MV-4-11 (cell line): ENCODE measurements at regions not wholly inside any gene's neighbourhood (a gene's known extent, or its start where the extent isn't known, plus 50 kb on each side); places are given as distances from the start of the nearest gene placed in this dataset.
A peak's percentile ranks its signal among the peaks of the same experiment; 100 is the strongest.

Source experiments
- DNase-seq: peaks from one replicate; lab custom pipeline; 2025; lab: John Stamatoyannopoulos, UW

GRCh38 chr11:15485432-15485831, 370.7 kb downstream of the INSC start:
- DNase-seq, result no peak

DNA sequence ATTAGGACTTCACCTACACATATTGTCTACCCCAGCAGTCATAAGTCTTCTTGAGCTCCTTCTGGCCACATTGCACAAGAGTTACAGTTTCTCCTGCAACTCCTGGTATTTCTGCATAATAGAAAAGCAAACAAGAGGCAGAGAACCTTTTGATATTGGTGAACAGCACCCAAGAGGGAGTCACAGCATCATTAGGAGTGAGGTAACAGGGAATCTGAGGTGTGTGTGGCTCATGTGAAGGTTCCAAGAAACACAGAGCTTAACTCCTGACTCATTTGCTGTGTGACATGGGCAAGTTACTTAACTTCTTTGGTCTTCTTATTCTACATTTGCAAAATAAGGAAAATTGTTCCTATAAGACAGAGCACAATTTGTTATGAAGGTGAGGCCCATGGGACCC, 374.6 kb downstream of the INSC start:
- DNase-seq, result peak; percentile 15

DNA sequence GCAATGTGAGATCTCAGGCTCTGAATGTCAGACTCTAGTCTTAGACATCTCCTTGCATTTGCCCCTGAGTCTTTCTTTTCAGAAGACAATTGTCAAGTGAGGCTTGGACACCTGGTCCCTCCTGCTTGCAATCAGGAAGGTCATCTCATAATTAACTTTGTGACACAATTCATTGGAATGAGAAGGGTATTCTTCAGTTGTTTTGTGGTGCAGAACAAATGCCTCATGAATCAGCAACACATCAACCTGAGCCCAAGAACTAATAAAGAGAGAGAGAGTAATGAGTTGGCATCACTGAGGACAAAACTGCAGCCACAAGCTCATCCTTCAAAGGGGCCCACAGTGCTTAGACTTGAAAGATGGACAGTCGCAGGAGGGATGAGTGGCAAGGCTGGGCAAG, 375.8 kb downstream of the INSC start:
- no peak for DNase-seq

GRCh38 chr11:15493066-15493465, 378.3 kb downstream of the INSC start:
- peak; percentile 79 for DNase-seq

DNA sequence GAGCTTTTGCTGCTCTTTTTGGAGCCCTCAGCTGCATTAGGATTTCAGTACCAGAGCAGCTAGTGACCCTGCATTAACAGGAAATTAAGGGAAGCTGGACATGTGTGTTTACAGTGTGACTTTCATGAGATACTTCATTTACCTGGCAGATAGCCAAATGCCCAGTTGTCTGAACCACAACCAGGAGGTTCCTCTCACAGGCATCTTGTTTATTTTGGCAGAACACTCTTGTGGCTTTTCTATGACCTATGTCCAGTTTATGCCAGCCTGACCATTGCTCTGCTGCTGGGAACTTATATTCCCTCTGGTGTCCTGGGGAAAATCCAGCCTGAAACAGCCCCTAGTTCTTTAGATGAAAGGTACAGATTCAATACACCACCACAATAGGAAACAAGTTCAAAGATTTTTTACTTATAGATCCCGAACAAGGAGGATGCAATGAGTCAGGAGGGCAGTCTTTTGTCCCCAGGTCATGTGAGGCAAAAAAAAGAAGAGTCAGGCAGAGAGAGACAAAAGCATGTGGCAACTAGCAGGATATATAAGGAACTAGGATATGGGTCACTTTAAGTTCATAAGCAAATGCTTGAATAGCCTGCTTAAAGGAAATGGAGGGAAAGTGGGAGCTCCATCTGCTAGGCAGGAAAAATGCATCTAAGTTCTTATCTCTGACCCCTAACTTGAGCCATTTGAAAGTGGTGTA, 379.3 kb downstream of the INSC start:
- peak; percentile 72 for DNase-seq

DNA sequence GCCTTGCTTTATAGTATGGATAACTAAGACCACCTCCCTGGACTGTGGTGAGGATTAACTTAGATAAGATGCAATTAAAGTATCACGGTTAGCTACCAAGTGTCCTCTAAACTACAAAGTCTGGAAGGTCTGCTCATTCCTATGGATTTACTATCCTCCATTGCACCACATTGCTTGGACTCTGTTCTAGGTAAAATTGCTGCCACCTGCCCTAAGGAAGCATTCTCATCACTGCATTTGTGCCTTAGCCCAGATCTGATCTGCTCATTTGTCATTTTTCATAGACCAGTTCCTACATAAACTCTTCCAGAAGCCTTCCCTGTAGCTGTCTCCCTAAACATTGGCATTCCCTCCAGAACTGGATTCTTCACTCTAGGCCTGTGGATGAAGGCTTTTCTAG, 380.0 kb downstream of the INSC start:
- no peak for DNase-seq

DNA sequence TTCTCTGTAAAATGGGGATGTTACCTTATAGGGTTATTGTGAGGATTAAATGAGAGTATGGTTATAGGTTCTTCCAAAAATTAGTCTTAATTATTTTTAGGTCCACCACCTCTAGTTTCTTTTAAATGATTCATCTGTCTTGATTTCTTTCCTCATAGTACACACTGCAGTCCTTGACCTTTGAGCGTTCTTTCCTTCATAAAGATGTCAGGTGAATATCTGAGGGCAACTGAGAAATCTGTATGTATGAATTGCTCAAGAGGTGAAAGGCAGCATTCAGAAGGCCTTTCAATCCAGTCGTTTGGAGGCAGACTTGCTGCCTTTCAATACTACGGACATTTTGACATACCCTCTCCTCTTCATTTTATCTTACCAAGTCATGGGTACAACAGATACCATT, 380.7 kb downstream of the INSC start:
- DNase-seq, result no peak

- no peak for DNase-seq
Measured at GRCh38 chr11:15497366-15497765, 382.6 kb downstream of the INSC start.

GRCh38 chr11:15499674-15500073, 385.0 kb downstream of the INSC start:
- DNase-seq, result no peak

DNA sequence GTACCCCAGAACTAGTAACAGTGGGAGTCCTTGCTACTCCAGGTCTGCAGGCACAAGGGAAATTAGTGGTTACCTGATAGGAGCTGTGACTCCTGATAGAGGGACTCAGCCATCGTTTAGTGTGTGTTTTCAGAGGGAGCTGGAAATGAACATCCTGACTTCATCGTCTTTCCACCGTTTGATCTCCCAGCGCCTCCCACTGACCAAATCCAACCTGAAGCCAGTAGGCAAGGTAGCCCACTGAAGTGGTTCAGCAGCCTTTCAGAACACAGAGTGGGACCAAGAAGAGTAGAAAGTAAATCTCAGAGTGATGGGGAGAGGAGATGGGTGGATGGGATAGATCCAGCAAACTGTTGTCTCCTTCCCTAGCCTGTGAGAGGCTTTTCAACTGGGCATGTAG, 385.9 kb downstream of the INSC start:
- DNase-seq, result no peak

- DNase-seq, result no peak
Measured at GRCh38 chr11:15501566-15501965, 386.8 kb downstream of the INSC start.

DNA sequence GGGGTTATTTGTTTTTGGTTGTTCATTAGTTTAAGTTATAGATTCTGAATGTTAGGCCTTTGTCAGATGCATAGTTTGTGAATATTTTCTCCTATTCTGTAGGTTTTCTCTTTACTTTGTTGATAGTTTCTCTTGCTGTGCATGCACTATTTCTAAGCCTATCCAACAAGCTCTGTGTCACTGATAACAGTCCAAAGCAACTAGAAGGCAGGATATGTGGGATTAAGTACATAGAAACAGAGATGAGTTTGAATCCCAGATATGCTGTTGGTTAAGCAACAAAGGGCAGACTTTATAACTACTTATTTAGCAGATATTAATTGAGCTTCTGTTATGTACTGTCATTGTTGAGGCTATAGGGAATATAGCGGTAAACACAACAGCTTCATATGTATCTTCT, 390.4 kb downstream of the INSC start:
- no peak for DNase-seq

DNA sequence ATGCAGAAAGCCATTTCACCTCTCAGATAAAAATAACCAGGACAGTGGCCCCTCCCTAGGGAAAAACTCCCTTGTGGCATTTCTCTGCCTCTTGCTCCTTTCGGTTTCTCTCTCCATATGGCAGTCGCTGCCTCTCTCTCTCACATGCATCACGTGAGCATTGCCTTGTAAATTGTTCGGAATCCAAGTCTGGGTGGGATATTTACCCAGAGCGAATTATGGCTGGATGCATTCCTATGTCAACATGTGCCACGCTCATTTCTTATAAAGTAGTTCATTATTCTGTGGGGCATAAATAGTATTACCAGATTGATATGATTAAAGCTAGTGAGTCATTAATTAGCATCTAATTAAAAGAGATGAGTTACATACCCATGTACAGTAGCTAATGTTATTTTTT, 392.9 kb downstream of the INSC start:
- peak; percentile 20 for DNase-seq

DNA sequence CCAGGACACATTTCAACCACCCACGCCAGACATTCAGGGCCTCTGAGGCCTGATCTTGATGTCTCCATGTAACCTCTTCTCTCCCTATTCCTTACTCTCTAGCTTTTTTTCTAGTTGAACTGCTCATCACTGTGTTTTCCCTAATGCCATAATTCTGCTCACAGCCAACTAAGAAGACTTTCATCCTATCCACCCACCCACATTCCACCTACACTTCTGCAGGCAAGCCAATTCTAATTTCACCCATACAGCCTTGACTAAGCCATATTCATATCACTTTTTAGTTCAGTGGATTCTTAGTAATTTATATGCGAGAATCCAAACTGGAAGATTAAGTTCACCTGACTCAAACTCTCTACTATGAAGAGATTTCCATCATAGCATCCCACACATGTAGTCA, 394.4 kb downstream of the INSC start:
- no peak for DNase-seq

- peak; percentile 78 for DNase-seq
Measured at GRCh38 chr11:15519124-15519791, 404.5 kb downstream of the INSC start.

- DNase-seq, result no peak
Measured at GRCh38 chr11:15519911-15520310, 405.2 kb downstream of the INSC start.

DNA sequence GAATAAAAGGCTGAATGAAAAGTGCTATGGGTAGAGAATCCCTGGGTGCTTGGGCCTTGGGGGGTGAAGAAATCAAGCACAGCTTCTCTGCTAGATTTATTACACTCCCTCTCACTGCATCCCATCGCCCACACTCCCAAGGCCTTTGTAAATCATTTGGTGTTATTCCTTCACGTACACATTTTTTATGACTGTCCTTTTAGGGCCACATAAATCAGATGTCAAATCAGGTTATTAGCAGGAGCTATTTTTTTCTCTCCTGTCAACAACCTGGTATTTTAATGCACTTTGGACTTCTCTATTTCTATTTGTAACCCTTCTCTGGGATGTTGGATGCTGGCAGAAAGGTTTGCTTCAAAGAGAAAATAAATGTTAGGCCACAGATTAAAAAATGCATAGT, 408.8 kb downstream of the INSC start:
- DNase-seq, result no peak

DNA sequence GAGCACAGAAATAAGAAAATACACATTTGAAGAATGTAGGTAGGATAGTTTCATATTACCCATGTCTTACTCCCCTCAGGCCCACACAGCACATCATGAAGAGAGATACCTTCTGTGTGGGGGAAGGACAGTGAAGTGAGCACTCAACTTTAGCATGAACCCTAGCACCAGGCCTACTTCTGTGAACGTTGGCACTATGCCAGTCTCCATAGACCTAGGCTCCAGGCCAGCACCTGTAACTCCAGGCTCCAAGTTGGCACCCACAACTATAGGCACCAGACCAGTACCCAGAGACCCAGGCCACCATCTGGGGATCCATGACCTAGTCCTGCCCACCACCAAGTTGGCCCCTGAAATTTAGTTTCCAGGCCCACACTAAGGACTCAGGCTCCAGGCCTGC, 410.9 kb downstream of the INSC start:
- DNase-seq, result no peak

DNA sequence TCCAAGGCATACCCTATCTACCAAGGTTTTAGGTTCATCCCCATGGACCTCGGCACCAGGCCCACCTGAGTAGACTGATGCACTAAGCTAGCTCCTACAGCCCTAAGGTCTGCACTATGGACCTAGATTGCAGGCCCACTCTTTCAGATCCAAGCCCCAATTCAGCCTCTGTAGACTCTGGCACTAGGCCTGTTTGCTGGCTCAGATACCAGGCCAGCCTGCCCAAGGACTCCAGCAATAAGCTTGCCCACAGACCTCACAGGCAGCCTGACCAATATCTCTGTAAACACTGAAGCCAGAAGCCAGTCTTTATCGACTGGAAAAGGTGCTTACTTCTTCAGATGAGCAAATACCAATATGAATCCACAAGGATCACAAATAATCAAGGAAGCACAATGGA, 411.3 kb downstream of the INSC start:
- DNase-seq, result no peak

DNA sequence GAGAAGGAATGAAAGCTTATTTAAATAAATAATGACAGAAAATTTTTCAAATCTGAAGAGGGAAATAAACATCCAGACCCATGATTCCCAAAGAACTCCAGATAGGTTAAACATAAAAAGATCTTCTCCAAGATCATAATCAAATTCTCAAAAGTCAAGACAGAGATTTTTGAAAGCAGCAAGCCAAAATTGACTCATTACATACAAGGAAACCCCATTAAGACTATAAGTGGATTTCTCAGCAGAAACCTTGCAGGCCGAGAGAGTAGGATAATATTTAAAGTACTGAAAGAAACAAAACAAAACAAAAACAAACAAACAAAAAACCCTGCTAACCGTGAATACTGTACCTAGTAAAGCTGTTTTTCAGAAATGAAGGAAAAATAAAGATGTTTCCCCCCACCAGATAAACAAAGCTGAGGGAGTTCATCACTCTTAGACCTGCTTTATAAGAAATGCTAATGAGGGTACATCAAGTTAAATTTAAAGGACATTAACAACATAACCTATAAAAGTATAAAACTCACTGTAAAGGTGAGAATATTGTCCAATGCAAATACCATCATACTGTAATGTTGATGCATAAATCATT, 412.2 kb downstream of the INSC start:
- DNase-seq, result no peak

DNA sequence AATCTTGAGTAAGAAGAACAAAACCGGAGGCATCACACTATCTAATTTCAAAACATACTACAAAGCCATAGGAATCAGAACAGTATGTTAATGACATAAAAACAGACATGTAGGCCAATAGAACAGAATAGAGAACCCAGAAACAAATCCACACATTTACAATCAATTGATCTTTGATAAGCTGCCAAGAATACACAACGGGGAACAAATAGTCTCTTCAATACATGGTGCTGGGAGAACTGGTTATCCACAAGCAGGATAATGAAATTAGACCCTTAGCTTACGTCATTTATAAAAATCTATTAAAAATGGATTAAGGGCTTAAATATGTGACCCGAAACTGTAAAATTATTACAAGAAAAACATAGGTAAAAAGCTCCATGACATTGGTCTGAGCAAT, 417.7 kb downstream of the INSC start:
- DNase-seq, result no peak

DNA sequence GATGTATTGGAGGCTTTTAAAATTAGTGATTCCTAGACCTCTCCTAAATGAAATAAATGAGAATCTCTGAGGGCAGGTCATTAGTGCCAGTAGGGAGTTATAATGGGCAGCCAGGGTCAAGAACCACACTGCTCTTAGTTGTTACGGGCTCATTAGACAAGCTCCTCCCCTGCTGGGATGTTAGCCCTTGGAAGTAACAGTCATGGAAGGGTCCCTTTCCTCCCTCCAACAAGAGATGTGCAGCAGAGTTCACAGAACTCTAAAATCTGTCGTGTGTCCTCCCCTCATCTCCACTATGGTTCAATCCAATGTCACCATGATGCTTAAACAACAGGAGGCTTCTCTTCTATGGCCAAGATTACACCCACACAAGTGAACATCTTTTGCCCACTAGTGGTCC, 419.5 kb downstream of the INSC start:
- no peak for DNase-seq

DNA sequence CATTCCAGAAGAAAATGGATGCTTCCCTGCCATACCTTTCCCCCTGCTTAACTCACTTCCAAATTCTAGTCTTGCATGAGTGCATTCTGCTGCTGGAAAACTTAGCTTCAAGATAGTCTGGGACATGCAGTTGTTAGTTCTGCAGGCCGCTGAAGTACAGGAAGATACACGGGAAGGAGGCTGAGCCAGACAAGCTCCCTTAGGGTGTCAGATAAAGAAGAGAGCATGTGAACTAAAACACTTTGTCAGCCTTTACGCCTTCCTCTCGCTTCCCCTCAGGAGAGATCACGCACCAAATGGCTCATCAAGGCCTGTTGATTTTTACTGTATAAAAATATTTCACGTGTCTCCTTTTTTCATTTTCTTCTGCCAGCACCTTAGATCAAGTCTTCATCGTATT, 420.7 kb downstream of the INSC start:
- DNase-seq, result no peak

DNA sequence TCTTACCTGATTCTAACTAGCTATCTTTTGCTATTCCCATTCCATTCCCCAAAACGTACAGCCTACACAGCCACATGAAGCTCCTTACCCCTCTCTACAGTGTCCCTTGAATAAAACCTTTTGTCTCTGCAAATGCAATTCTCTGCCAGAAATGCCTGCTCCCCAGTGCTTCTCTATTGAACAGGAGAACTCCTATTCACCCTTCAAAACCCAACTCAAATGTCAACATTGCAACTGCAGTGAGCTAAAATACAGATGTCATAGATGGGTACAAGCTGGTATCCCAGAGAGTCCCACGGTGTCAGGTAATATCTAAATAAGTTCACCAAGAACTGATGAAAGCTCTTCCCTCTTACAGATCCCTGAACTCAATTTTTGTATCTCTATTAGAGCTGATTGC, 421.7 kb downstream of the INSC start:
- DNase-seq, result no peak
